ENCODE measurements at regions not wholly inside any gene's neighbourhood (a gene's known extent, or its start where the extent isn't known, plus 50 kb on each side); places are given as distances from the start of the nearest gene placed in this dataset.

DNA sequence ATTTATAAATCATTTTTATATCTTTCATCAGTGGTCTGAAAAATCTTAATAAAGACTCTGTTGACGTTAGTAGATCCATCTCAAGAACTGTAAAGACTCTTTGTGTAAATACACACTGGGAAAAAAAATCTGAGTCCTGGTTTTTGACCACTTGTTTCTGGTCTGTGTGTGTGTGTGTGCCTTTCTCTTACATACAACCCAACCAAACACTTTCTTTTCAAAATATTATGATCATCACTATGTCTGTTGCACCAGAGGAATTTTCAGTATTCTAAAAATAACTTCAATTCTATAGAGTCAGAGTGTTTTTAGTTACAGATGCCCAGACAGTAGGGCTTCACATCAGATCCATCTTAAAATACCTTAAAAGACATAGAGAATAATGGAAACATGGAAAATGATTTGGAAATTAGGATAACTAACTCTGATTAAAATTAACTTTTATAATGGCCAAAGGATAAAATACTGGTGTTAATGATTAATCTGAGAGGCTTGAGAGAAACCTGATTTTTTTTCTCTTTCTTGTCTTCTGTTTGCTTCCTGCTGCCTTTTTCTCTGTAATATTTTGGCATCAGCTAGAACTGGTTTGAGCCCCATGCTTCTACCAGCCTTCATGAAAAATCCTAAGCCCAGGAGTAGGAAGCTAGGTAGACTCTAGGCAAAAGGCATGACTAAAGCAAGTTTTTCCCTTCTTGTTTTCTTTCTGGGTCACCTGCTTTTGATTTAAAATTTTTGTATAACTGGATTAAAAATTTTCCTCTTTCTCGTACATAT is 99.7 kb downstream of the ATXN3L start:
- TF ChIP-seq ZBTB48 (tag by site-specific recombination; IDR thresholded peaks at IDR 0.05): no peak
- no peak for TF ChIP-seq ZNF658 (tag by site-specific recombination; IDR thresholded peaks at IDR 0.05)
- TF ChIP-seq ZNF768 (tag by site-specific recombination; IDR thresholded peaks at IDR 0.05): no peak
- TF ChIP-seq ZNF624 (tag by site-specific recombination; IDR thresholded peaks at IDR 0.05): no peak
- ChIA-PET CTCF (interaction anchor here (0.8 to 1.0 kb wide), 2 partner anchors 26 to 268 kb away, joined by 3 to 4 read pairs; no protein-coding TSS in a partner anchor), POLR2A (no interaction called here)
- no peaks in the 10 kb centered on the region for H3K9me3 ChIP-seq (ENCODE audit: control insufficient read depth, insufficient read depth, low read depth, low read length)
- H3K4me3 ChIP-seq (ENCODE audit: low read depth, low read length): no peak overlapping the region
- H3K36me3 ChIP-seq (ENCODE audit: control insufficient read depth in 2 of 2, insufficient read depth in 1 of 2, low read length in 2 of 2): no peaks in the 10 kb centered on the region
- peaks cover 34% of the 10 kb centered on the region for H3K4me1 ChIP-seq (ENCODE audit: control insufficient read depth, insufficient read depth, low read length)
- H3K27ac ChIP-seq (ENCODE audit: extremely low read depth, low read depth, low read length): no peak overlapping the region; the same call in 1 of the 2 replicates

- Histone ChIP-seq H3K4me3 (ENCODE audit: low read depth, low read length) (no peak overlapping the region), H3K9me3 (ENCODE audit: control insufficient read depth, insufficient read depth, low read depth, low read length) (no peaks in the 10 kb centered on the region), H3K36me3 (ENCODE audit: control insufficient read depth in 2 of 2, insufficient read depth in 1 of 2, low read length in 2 of 2) (no peaks in the 10 kb centered on the region), H3K27ac (ENCODE audit: extremely low read depth, low read depth, low read length) (no peak overlapping the region), H3K4me1 (ENCODE audit: control insufficient read depth, insufficient read depth, low read length) (peaks cover 24% of the 10 kb centered on the region)
- no peak for TF ChIP-seq ZNF629 (tag by site-specific recombination; IDR thresholded peaks at IDR 0.05)
- no peak for TF ChIP-seq SCRT2 (tag by site-specific recombination; IDR thresholded peaks at IDR 0.05)
- no peak for TF ChIP-seq ZNF19 (tag by site-specific recombination; IDR thresholded peaks at IDR 0.05; ENCODE audit: low read depth)
- no peak for TF ChIP-seq ZNF433 (tag by site-specific recombination; IDR thresholded peaks at IDR 0.05; ENCODE audit: low read depth)
- no peak for TF ChIP-seq ZNF18 (tag by site-specific recombination; IDR thresholded peaks at IDR 0.05)
- no peak for TF ChIP-seq BCL6B (tag by site-specific recombination; IDR thresholded peaks at IDR 0.05)
- no peak for TF ChIP-seq ZSCAN30 (tag by site-specific recombination; IDR thresholded peaks at IDR 0.05)
- no peak for TF ChIP-seq ZBTB17 (tag by site-specific recombination; IDR thresholded peaks at IDR 0.05)
- no peak for TF ChIP-seq MYNN (tag by site-specific recombination; IDR thresholded peaks at IDR 0.05; ENCODE audit: borderline replicate concordance)
- no peak for TF ChIP-seq ZNF561 (tag by site-specific recombination; IDR thresholded peaks at IDR 0.05; ENCODE audit: borderline replicate concordance)
- no peak for TF ChIP-seq ZNF48 (tag by site-specific recombination; IDR thresholded peaks at IDR 0.05)
- no peak for TF ChIP-seq ZNF843 (tag by site-specific recombination; IDR thresholded peaks at IDR 0.05)
- TF ChIP-seq GFI1B (tag by site-specific recombination; IDR thresholded peaks at IDR 0.05): no peak
- no peak for TF ChIP-seq ZNF670 (tag by site-specific recombination; IDR thresholded peaks at IDR 0.05; ENCODE audit: low read depth)
- CTCF ChIA-PET: interaction anchor here (0.6 kb wide), 1 partner anchor 64 kb away, joined by 3 read pairs; no protein-coding TSS in a partner anchor
- POLR2A ChIA-PET: no interaction called here
These were observed 101.1 kb downstream of the ATXN3L start for GRCh38 chrX:13218758-13219157.

GRCh38 chrX:13216139-13216538 is 103.7 kb downstream of the ATXN3L start:
- H3K4me1 ChIP-seq (ENCODE audit: control insufficient read depth, insufficient read depth, low read length): peaks cover 16% of the 10 kb centered on the region
- H3K4me3 ChIP-seq (ENCODE audit: low read depth, low read length): no peak overlapping the region
- no peak overlapping the region for H3K27ac ChIP-seq (ENCODE audit: extremely low read depth, low read depth, low read length)
- CTCF ChIA-PET: interaction anchor here (0.5 to 2.0 kb wide), 4 partner anchors 38 to 273 kb away, joined by 3 to 4 read pairs (median 4); partner anchors contain the start of gene TMSB4X
- H3K36me3 ChIP-seq (ENCODE audit: control insufficient read depth in 2 of 2, insufficient read depth in 1 of 2, low read length in 2 of 2): no peaks in the 10 kb centered on the region
- POLR2A ChIA-PET: no interaction called here
- no peaks in the 10 kb centered on the region for H3K9me3 ChIP-seq (ENCODE audit: control insufficient read depth, insufficient read depth, low read depth, low read length)
- no peak for TF ChIP-seq ZBTB26 (tag by site-specific recombination; optimal IDR thresholded peaks at IDR 0.05)
- no peak for TF ChIP-seq SP3 (tag by site-specific recombination; IDR thresholded peaks at IDR 0.05)
- no peak for TF ChIP-seq ZNF155 (tag by site-specific recombination; IDR thresholded peaks at IDR 0.05)
- no peak for TF ChIP-seq ZNF707 (tag by site-specific recombination; IDR thresholded peaks at IDR 0.05)
- TF ChIP-seq, protein P1, sequence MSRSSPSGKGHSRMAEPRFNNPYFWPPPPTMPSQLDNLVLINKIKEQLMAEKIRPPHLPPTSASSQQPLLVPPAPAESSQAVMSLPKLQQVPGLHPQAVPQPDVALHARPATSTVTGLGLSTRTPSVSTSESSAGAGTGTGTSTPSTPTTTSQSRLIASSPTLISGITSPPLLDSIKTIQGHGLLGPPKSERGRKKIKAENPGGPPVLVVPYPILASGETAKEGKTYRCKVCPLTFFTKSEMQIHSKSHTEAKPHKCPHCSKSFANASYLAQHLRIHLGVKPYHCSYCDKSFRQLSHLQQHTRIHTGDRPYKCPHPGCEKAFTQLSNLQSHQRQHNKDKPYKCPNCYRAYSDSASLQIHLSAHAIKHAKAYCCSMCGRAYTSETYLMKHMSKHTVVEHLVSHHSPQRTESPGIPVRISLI (tag by site-specific recombination; IDR thresholded peaks at IDR 0.05): no peak
- no peak for TF ChIP-seq FEZF1 (tag by site-specific recombination; IDR thresholded peaks at IDR 0.05)
- no peak for TF ChIP-seq KLF9 (tag by site-specific recombination; IDR thresholded peaks at IDR 0.05; ENCODE audit: low read depth)
- no peak for TF ChIP-seq HOXD13 (CRISPR knock-in tag; IDR thresholded peaks at IDR 0.05; ENCODE audit: borderline replicate concordance)
- no peak for TF ChIP-seq HOXC10 (CRISPR knock-in tag; IDR thresholded peaks at IDR 0.05)
- TF ChIP-seq ZNF350 (tag by site-specific recombination; IDR thresholded peaks at IDR 0.05): no peak
- TF ChIP-seq ZNF747 (tag by site-specific recombination; IDR thresholded peaks at IDR 0.05): no peak
